Smooth muscle cell (in vitro differentiated cells): ENCODE measurements at regions not wholly inside any gene's neighbourhood (a gene's known extent, or its start where the extent isn't known, plus 50 kb on each side); places are given as distances from the start of the nearest gene placed in this dataset.

Source experiments
- DNase-seq: peaks from one replicate; lab custom pipeline; 2025; ENCODE audit not compliant: unreplicated experiment; lab: John Stamatoyannopoulos, UW
- H2AFZ ChIP-seq: fragments of 200-600 bp; sonication (generic); 2 replicates; pipeline ENCODE4 v1.6.0; 2016; ENCODE audit warnings: antibody characterized with exemption, low read depth, mild to moderate bottlenecking
- H3F3A ChIP-seq: fragments of 200-600 bp; sonication (generic); 2 replicates; pipeline ENCODE4 v1.6.0; 2017; ENCODE audit warnings: antibody characterized with exemption, low read depth
- H3K27ac ChIP-seq: fragments of 200-600 bp; sonication (generic); 2 replicates; pipeline ENCODE4 v1.5.1; 2016; ENCODE audit warnings: low read depth, mild to moderate bottlenecking
- H3K27me3 ChIP-seq: fragments of 200-600 bp; sonication (generic); 2 replicates; pipeline ENCODE4 v1.6.1; 2016; ENCODE audit warnings: low read depth, mild to moderate bottlenecking
- H3K36me3 ChIP-seq: fragments of 200-600 bp; sonication (generic); 2 replicates; pipeline ENCODE4 v1.5.1; 2016; ENCODE audit warnings: low read depth
- H3K4me1 ChIP-seq: fragments of 200-600 bp; sonication (generic); 2 replicates; pipeline ENCODE4 v1.5.1; 2016; ENCODE audit warnings: low read depth
- H3K4me2 ChIP-seq: fragments of 200-600 bp; sonication (generic); 2 replicates; pipeline ENCODE4 v1.6.0; 2016; ENCODE audit warnings: mild to moderate bottlenecking
- H3K4me3 ChIP-seq: fragments of 200-600 bp; sonication (generic); 2 replicates; pipeline ENCODE4 v1.5.1; 2016; ENCODE audit warnings: mild to moderate bottlenecking
- H3K79me2 ChIP-seq: fragments of 200-600 bp; sonication (generic); 2 replicates; pipeline ENCODE4 v1.6.0; 2016; ENCODE audit warnings: low read depth, mild to moderate bottlenecking
- H3K9ac ChIP-seq: fragments of 200-600 bp; sonication (generic); 2 replicates; pipeline ENCODE4 v1.6.0; 2016; ENCODE audit warnings: low read depth
- H3K9me3 ChIP-seq: fragments of 200-600 bp; sonication (generic); replicated peaks from 2 replicates; pipeline ENCODE4 v1.5.1; 2016; ENCODE audit warnings: low read depth
- H4K20me1 ChIP-seq: fragments of 200-600 bp; sonication (generic); 2 replicates; pipeline ENCODE4 v1.6.0; 2016; ENCODE audit warnings: low read depth
- CTCF ChIP-seq: fragments of 200-600 bp; sonication (generic); IDR thresholded peaks from 2 replicates; pipeline ENCODE4 v1.5.1; 2017; ENCODE audit warnings: borderline replicate concordance, mild to moderate bottlenecking, antibody characterized with exemption; ENCODE audit not compliant: insufficient read depth, poor library complexity, severe bottlenecking
- WGBS: methylation state at CpG from one replicate; pipeline ENCODE4 v1.1.7; 2016; ENCODE audit warnings: low lambda C conversion rate; 5-methylcytosine and 5-hydroxymethylcytosine counted together

DNA sequence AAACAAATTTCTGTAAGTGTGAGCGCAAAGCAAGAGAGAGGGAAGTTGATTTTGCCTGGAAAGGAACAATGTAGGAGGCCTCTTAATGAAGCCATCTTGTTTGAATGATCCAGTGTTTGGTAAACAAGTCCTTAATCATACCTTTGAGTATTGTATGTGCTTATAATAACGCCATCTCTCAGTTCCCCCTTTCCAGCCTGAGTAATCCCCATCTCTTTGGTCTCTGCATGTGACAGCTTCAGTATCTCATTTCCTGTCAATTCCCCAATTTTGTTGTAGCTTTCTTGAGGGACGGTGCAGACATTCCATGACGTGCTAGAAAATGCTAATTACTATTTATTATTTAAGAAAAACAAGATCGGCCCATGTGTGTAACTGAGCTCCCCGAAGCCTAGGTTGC, 349.3 kb upstream of the NR2F2 start:
- 98% methylated on average over 6 of the region's 6 CpGs for WGBS
- Histone ChIP-seq H3K36me3 (no peaks in the 10 kb centered on the region), H3K4me2 (no peak overlapping the region), H3K79me2 (no peaks in the 10 kb centered on the region), H2AFZ (no peak overlapping the region), H3K9me3 (no peaks in the 10 kb centered on the region), H4K20me1 (no peaks in the 10 kb centered on the region), H3K4me1 (no peaks in the 10 kb centered on the region), H3F3A (no peaks in the 10 kb centered on the region), H3K27ac (no peak overlapping the region), H3K27me3 (no peaks in the 10 kb centered on the region), H3K9ac (no peak overlapping the region), H3K4me3 (no peak overlapping the region)
- DNase-seq: no peak
- TF ChIP-seq CTCF: no peak

DNA sequence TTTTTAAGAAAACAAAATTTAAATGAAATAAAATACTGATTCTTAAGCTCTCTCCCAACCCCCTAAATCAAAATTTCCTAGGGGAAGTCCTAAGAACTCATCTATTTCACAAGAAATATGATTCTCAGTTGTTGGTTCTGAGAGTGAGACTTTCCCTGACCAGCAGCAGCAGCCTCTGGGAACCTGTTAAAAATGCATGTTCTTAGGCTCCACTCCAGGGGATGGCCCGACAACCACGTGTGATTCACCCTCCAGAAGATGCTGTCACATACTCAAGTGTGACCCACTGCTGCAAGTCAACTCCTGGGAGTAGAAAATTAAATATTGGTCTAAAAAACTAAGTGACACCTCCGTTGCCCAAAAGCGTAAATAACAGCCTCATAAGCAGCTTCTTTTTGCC, 343.2 kb upstream of the NR2F2 start:
- H3K27ac ChIP-seq: no peak overlapping the region
- H3K79me2 ChIP-seq: no peaks in the 10 kb centered on the region
- no peaks in the 10 kb centered on the region for H3K36me3 ChIP-seq
- H3K27me3 ChIP-seq: no peaks in the 10 kb centered on the region
- no peak overlapping the region for H2AFZ ChIP-seq
- no peak overlapping the region for H3K9ac ChIP-seq
- no peak for DNase-seq
- H3F3A ChIP-seq: no peaks in the 10 kb centered on the region
- H3K9me3 ChIP-seq: no peaks in the 10 kb centered on the region
- H3K4me1 ChIP-seq: no peaks in the 10 kb centered on the region
- no peak for TF ChIP-seq CTCF
- no peak overlapping the region for H3K4me2 ChIP-seq
- no peak overlapping the region for H3K4me3 ChIP-seq
- H4K20me1 ChIP-seq: no peaks in the 10 kb centered on the region
- 70% methylated on average over 4 of the region's 4 CpGs for WGBS

GRCh38 chr15:95987886-95988573, 342.5 kb upstream of the NR2F2 start:
- no peaks in the 10 kb centered on the region for H3K79me2 ChIP-seq
- no peaks in the 10 kb centered on the region for H3K9me3 ChIP-seq
- no peak overlapping the region for H3K4me2 ChIP-seq
- H3K36me3 ChIP-seq: no peaks in the 10 kb centered on the region
- H3F3A ChIP-seq: no peaks in the 10 kb centered on the region
- H3K4me1 ChIP-seq: no peaks in the 10 kb centered on the region
- H2AFZ ChIP-seq: no peak overlapping the region
- H3K4me3 ChIP-seq: no peak overlapping the region
- H3K27ac ChIP-seq: no peak overlapping the region
- no peaks in the 10 kb centered on the region for H3K27me3 ChIP-seq
- no peaks in the 10 kb centered on the region for H4K20me1 ChIP-seq
- no peak for DNase-seq
- TF ChIP-seq CTCF: no peak
- WGBS: 83% methylated on average over 3 of the region's 3 CpGs
- H3K9ac ChIP-seq: no peak overlapping the region

DNA sequence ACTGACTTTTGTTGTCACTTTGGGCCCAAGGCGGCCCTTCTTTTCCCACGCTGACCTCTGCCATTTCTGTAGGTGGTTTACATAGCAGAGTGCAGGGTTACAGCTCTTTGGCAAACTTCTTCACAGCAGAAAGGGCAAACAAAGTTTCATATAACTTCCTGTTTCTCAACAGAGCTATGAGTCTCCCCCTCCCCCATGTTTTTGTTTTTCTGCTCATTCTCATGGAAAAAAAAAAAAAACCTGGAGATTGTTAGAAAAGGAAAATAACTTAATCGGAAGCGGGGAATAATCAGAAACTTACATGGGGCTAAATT, 342.0 kb upstream of the NR2F2 start:
- Histone ChIP-seq H2AFZ (no peak overlapping the region), H3K27ac (no peak overlapping the region), H3K9ac (no peak overlapping the region), H3K9me3 (no peaks in the 10 kb centered on the region), H4K20me1 (no peaks in the 10 kb centered on the region), H3F3A (no peaks in the 10 kb centered on the region), H3K27me3 (no peaks in the 10 kb centered on the region), H3K4me3 (no peak overlapping the region), H3K79me2 (no peaks in the 10 kb centered on the region), H3K4me1 (no peaks in the 10 kb centered on the region), H3K4me2 (no peak overlapping the region), H3K36me3 (no peaks in the 10 kb centered on the region)
- DNase-seq: no peak
- WGBS: 89% methylated on average over 4 of the region's 4 CpGs
- no peak for TF ChIP-seq CTCF
